ENCODE measurements at regions not wholly inside any gene's neighbourhood (a gene's known extent, or its start where the extent isn't known, plus 50 kb on each side); places are given as distances from the start of the nearest gene placed in this dataset.
A peak's percentile ranks its signal among the peaks of the same experiment; 100 is the strongest.

GRCh38 chr7:46513447-46513848 is 592.4 kb upstream of the IGFBP3 start:
- POLR2A ChIA-PET (ENCODE audit: unreplicated experiment) = no interaction called here
- Histone ChIP-seq H3K9me1 (ENCODE audit: insufficient read depth, low read length) (peaks cover 6% of the 10 kb centered on the region), H2BK120ac (ENCODE audit: low read depth, low read length) (peak overlapping the region; percentile 56), H3K4me1 (ENCODE audit: control insufficient read depth, insufficient read depth, low read length) (peaks cover 5% of the 10 kb centered on the region; the same call in 1 of the 2 replicates), H4K8ac (ENCODE audit: low read depth in 2 of 2, low read length in 2 of 2) (no peak overlapping the region; a peak in 1 of 4 replicates), H3K14ac (replicated peaks; ENCODE audit: low read depth, low read length) (peak overlapping the region; percentile 52; the same call in 1 of the 2 replicates), H4K5ac (ENCODE audit: low read depth, low read length) (peak overlapping the region; percentile 50), H3K9ac (ENCODE audit: low read depth, low read length) (no peak overlapping the region), H2AFZ (replicated peaks; ENCODE audit: low read length, poor library complexity) (peak overlapping the region; percentile 9), H2AK9ac (replicated peaks; ENCODE audit: low read depth, low read length, poor library complexity) (no peak overlapping the region), H3K4ac (ENCODE audit: low read depth, low read length) (peak overlapping the region; percentile 32; the same call in 1 of the 2 replicates), H3K27ac (ENCODE audit: insufficient read depth, low read length) (peak overlapping the region; percentile 52; the same call in 1 of the 2 replicates), H4K20me1 (ENCODE audit: insufficient read depth, low read length) (no peaks in the 10 kb centered on the region), H3K56ac (ENCODE audit: extremely low read depth, insufficient read depth, low read length) (no peak overlapping the region), H3K79me1 (ENCODE audit: low read depth in 1 of 2, low read length in 2 of 2) (no peaks in the 10 kb centered on the region), H3K23ac (ENCODE audit: low read depth, low read length) (peak overlapping the region; percentile 43; the same call in 1 of the 2 replicates), H3K27me3 (ENCODE audit: control insufficient read depth, insufficient read depth, low read length) (no peaks in the 10 kb centered on the region), H3K36me3 (ENCODE audit: control insufficient read depth, insufficient read depth, low read length) (no peaks in the 10 kb centered on the region), H2BK20ac (ENCODE audit: low read depth, low read length) (peak overlapping the region; percentile 60; the same call in 1 of the 2 replicates), H2AK5ac (ENCODE audit: low read depth, low read length) (no peak overlapping the region), H2BK15ac (ENCODE audit: low read depth, low read length) (no peak overlapping the region), H3K4me3 (ENCODE audit: insufficient read depth, low read depth, low read length) (no peak overlapping the region), H3K18ac (ENCODE audit: low read depth, low read length) (peak overlapping the region; percentile 68), H4K91ac (ENCODE audit: insufficient read depth, low read depth, low read length) (peak overlapping the region; percentile 59; the same call in 1 of the 2 replicates), H3K9me3 (ENCODE audit: control insufficient read depth, insufficient read depth, low read length) (no peaks in the 10 kb centered on the region; the same call in 1 of the 2 replicates), H3K4me2 (ENCODE audit: low read depth, low read length) (no peak overlapping the region; the same call in 1 of the 2 replicates), H2BK5ac (ENCODE audit: low read depth, low read length, poor library complexity, severe bottlenecking) (peak overlapping the region; percentile 17)
- BruUV-seq (replicated peaks) = no TSS peak
- dilution Hi-C loops (cut with HindIII; ENCODE audit: low sequenced_read_pairs, unreplicated experiment) = no loop called here
- no peak for ATAC-seq (ENCODE audit: low read depth)
- CTCF ChIA-PET = no interaction called here
- intact Hi-C loops (cut with micrococcal nuclease) = no loop called here
- in situ Hi-C loops (cut with MboI; ENCODE audit: low sequenced_read_pairs) = no loop called here
- 40% methylated on average over 2 of the region's 3 CpGs; no CpG with 5 or more reads in 1 of the 2 experiments for WGBS, 2 experiments (ENCODE audit: extremely low coverage in 2 of 2, insufficient read length in 1 of 2)
- DNase-seq = no peak
- TF ChIP-seq RAD21 (IDR thresholded peaks at IDR 0.05; ENCODE audit: low read length) (no peak), RFX5 (IDR thresholded peaks at IDR 0.05; ENCODE audit: low read depth, low read length) (no peak), FOS (IDR thresholded peaks at IDR 0.05; ENCODE audit: low read depth, low read length) (no peak), NFE2L2 (IDR thresholded peaks at IDR 0.05; ENCODE audit: low read depth, low read length) (no peak), BHLHE40 (IDR thresholded peaks at IDR 0.05; ENCODE audit: low read depth, low read length) (no peak), CHD1 (IDR thresholded peaks at IDR 0.05; ENCODE audit: low read depth, low read length) (no peak), MAZ (IDR thresholded peaks at IDR 0.05; ENCODE audit: borderline replicate concordance, low read depth, low read length) (no peak), MXI1 (IDR thresholded peaks at IDR 0.05; ENCODE audit: borderline replicate concordance, low read depth, low read length) (no peak), SMC3 (IDR thresholded peaks at IDR 0.05; ENCODE audit: low read depth, low read length) (no peak), RCOR1 (IDR thresholded peaks at IDR 0.05; ENCODE audit: insufficient replicate concordance, low read length) (no peak), POLR2A (IDR thresholded peaks at IDR 0.05; ENCODE audit: low read depth, low read length) (no peak), CEBPB (IDR thresholded peaks at IDR 0.05; ENCODE audit: low read depth, low read length) (no peak)
- TF ChIP-seq, protein P1, sequence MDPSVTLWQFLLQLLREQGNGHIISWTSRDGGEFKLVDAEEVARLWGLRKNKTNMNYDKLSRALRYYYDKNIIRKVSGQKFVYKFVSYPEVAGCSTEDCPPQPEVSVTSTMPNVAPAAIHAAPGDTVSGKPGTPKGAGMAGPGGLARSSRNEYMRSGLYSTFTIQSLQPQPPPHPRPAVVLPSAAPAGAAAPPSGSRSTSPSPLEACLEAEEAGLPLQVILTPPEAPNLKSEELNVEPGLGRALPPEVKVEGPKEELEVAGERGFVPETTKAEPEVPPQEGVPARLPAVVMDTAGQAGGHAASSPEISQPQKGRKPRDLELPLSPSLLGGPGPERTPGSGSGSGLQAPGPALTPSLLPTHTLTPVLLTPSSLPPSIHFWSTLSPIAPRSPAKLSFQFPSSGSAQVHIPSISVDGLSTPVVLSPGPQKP (IDR thresholded peaks at IDR 0.05; ENCODE audit: borderline replicate concordance, low read depth, low read length) = no peak
- TF ChIP-seq, protein P2, sequence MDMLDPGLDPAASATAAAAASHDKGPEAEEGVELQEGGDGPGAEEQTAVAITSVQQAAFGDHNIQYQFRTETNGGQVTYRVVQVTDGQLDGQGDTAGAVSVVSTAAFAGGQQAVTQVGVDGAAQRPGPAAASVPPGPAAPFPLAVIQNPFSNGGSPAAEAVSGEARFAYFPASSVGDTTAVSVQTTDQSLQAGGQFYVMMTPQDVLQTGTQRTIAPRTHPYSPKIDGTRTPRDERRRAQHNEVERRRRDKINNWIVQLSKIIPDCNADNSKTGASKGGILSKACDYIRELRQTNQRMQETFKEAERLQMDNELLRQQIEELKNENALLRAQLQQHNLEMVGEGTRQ (IDR thresholded peaks at IDR 0.05; ENCODE audit: low read depth, low read length) = no peak

Data from IMR-90 (cell line).